NCI-H1105 (cell line): ENCODE measurements at regions not wholly inside any gene's neighbourhood (a gene's known extent, or its start where the extent isn't known, plus 50 kb on each side); places are given as distances from the start of the nearest gene placed in this dataset.
"Not testable (repeated sequence)": the region's sequence is repeated elsewhere in the genome, so short reads cannot be mapped to it uniquely, and the experiment has no call there.

Source experiments
- DNase-seq: peaks from one replicate; lab custom pipeline; 2025; lab: John Stamatoyannopoulos, UW

DNA sequence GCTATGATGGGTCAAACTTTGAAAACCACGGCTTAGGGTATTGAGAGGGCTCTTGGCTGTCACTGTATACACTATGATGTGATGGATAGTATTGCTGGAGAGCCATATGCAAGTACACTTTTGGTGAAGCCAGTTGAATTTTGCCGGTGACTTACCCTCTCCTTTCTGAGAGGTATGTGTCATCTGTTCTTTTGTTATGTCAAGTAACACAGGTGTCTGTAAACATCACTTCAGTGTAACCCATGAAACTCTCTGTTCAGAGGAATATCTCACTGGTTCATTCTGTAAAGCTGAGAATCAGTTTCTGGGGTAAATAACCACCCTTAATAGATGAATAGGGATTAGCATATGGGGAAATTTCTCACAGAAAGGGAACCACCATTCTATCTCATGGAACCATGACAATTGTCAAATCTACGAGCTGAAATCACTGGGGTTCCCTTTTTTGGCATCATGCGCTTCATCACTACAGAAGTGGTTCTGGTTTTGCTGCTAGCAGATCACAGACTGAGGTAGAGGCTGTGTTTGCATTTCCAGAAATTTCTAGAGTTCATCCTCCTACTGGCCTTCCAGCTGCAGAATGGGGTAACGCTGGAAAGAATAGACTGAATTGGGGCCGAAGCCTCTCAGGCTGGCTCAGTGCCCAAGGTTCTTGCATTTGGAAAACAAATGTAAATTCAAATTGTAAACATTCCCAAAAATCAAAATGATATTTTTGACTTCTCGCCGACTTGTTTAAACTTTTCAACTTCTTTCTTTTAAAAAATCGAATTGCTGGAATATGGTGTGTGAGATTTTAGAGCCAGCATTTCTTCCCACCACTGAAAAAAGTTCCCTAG is 83.3 kb upstream of the CREB5 start:
- no peak for DNase-seq

DNA sequence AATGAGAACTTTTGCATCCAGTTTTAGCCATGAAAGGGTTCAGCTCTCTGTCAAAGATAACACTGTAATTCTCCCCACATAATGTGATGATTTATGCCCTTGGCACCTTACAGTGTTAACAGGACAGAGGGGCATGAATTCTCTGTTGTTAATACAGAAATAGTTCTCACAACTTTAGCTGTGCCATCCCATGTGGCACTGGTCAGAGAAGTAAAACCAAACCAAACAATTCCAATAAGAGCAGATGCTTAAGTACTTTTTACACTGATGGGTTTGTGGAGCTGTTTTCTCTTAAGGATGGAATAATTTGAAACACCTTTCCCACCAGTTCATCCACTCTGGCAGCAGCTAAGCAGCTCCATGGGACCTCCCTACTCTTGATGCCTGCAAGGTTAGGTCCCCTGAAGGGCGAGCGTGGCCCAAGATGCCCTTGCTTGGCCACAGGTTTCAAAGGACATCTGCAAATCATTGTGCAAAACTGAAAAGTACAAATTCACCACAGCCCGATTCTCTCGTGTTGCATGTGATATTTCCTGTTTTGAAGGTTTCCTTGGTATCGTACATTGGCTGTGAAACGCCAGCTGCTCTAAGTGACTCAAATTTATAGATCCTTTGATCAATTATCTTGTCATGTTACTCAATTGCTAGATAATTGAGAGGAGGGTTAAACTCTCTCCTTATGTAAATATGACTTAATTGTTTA is 82.5 kb upstream of the CREB5 start:
- no peak for DNase-seq

- DNase-seq: no peak
These were observed 81.8 kb upstream of the CREB5 start for GRCh38 chr7:28330384-28331070.

DNA sequence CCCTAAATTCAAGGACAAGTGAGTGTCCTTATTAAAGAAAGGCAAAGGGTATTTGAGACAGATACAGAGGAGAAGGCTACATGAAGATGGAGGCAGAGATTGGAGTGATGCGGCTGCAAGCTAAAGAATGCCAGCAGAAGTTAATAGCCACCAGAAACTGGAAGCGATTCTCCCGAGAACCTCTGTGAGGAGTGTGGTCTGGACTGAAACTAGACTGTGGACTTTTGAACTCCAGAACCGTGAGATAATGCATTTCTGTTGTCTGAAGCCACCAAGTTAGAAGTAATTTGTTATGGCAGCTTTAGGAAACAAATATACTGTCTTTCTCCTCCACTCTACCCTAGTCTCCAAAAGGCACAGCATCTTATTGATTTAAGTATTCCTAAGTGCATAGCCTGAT is 80.3 kb upstream of the CREB5 start:
- no peak for DNase-seq

DNA sequence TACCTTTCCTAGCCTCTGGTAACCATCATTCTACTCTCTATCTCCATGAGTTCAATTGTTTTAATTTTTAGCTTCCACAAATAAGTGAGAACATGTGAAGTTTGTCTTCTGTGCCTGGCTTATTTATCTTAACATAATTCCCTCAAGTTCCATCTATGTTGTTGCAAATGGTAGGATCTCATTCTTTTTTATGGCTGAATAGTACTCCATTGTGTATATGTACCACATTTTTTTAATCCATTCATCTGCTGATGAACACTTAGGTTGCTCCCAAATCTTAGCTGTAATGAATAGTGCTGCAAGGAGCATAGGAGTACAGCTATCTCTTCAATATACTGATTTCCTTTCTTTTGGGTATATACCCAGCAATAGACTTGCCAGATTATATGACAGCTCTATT is 78.8 kb upstream of the CREB5 start:
- not testable (repeated sequence) for DNase-seq

GRCh38 chr7:28336806-28337205 is 75.5 kb upstream of the CREB5 start:
- no peak for DNase-seq

DNA sequence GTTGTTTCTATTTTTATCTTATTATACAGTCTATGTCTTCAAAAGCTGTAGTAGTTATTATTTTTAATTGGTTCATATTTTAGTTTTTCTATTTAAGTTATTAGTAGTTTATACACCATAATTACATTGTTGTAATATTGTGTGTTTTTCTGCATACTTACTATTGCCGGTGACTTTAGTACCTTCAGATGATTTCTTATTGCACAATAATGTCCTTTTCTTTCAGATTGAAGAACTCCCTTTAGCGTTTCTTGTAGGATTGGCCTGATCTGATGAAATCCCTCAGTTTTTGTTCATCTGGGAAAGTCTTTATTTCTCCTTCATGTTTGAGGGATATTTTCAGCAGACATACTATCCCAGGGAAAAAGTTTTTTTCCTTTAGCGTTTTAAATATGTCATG is 74.3 kb upstream of the CREB5 start:
- no peak for DNase-seq

GRCh38 chr7:28343462-28343861 is 68.9 kb upstream of the CREB5 start:
- DNase-seq: no peak

DNA sequence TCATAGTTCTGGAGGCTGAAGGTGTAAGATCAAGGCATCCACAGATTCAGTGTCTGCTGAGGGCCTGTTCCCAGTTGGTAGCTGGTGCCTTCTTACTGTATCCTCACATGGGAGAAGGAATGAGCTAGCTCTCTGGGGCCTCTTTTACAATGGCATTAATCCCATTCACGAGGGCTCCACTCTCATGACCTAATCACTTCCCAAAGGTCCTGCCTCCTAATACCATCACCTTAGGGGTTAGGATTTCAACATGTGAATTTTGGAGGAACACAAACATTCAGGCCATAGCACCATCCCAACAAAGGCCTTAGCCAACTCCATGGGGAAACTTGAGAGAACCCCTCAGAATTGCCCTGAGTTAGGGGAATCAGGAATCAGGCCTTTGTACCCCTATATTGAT is 66.1 kb upstream of the CREB5 start:
- DNase-seq: no peak

DNA sequence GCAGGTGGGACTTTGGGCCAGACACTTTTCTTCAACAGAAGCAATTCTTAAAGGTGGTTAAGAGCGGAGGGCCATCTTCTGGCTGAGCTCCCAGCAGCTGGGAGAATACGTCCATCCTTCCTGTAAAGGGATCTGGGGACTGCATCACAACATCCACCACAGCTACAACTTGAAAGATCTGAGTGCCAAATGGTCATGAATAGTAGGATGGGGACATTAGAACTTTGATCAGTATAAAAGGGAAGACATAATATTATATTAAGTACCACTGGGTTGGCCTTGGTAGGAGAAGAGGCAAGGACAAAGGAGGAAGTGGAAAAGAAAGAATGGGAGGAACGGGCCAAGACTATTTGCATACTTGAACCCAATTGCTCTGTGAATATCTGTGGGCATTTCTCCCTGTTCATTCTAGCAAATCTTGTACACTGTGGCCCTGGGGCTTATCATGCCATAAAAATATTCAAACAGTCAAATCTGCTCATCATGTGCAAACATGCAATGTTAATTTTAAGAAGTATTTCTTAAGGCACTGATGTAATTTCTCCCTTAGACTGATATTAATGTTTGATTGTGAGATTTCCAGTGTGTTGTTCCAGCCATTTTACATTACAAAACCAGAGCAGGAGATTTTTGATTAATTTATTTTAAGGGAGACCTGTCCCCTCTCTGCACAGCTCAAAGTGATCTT is 65.5 kb upstream of the CREB5 start:
- DNase-seq: no peak

DNA sequence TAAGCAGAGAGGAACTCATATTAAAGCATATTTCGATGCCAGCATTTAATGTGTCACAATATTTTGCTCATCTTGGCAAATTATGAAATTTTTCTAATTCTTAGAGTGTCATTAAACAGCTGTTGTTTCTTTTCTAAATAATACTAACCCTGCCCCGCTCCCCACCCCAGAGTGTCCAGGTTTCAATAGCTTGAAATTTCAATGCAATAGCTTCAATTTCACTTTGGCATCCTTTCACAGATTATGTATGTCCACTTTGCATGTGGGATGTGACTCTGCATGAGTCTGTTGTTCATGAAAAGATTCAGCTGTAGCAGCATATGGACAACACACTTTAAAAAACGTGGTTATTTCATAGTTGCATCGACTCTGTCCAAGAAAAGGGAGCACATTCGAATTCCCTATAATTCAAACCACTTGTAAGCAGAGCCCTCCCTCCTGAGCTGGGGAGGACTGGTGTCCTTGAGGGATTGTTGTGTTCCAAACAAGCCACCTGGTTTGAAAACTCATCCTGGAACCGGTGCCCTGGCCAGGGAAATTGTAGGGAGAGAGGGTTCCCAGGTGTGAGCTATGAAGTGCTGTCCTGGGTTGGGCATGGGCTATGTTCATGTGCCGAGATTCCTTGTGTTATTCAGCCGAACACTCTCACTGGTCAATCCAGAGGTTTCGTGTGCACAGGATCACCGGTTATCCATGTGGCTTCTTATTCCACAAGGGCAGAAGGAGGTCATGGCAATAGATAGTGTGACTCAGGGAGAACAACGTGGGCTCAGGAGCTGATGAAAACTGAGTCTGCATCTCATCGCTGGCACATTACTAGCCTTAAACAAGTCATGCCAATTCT is 64.6 kb upstream of the CREB5 start:
- DNase-seq: no peak

DNA sequence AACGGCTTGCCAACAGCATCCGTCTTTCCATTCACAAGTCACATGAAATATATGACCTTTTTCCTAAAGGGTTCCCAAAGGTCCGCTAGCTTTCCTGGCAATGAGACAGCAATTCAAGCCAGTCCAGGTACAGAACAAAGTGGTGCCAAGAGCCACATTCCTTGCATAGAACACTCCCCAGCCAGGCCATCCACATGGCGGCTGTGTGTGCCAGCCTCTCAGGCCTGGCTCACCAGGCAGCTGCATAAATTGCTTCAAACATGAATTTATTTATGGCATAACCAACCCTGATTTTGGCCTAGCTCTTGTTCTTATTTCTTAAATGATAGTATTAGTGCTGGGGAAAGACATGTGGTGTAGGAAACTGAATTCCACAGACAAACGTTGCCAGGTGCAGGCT is 63.7 kb upstream of the CREB5 start:
- peak; percentile 19 for DNase-seq

GRCh38 chr7:28349637-28350036 is 62.7 kb upstream of the CREB5 start:
- DNase-seq: no peak

- DNase-seq: no peak
These were observed 61.7 kb upstream of the CREB5 start for GRCh38 chr7:28350662-28351061.

GRCh38 chr7:28351450-28351849 is 60.9 kb upstream of the CREB5 start:
- DNase-seq: no peak

- DNase-seq: no peak
These were observed 57.5 kb upstream of the CREB5 start for GRCh38 chr7:28354601-28355402.

GRCh38 chr7:28355635-28356319 is 56.5 kb upstream of the CREB5 start:
- peak; percentile 98 for DNase-seq

DNA sequence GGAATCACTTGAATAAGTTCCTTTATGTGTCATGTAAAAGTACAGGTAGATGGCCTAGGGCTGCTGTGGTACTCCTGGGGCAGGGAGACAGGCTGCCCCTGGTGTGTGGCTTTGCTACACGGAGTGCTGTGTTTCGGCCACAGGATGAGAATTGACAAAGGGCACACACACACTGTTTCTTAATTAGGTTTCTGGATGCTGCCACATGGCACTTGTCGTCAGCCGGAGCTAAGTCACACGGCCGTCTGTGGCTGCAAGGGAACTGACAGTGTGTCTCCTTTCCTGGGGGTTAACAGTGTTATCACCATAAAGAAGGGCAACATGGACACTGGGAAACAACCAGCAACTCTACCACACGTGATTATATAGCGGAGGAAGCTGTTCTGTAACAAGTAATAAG is 55.7 kb upstream of the CREB5 start:
- DNase-seq: no peak

- DNase-seq: no peak
These were observed 53.9 kb upstream of the CREB5 start for GRCh38 chr7:28358423-28358868.

GRCh38 chr7:28360739-28361138 is 51.6 kb upstream of the CREB5 start:
- peak; percentile 13 for DNase-seq
